HepG2 (cell line): ENCODE measurements at regions not wholly inside any gene's neighbourhood (a gene's known extent, or its start where the extent isn't known, plus 50 kb on each side); places are given as distances from the start of the nearest gene placed in this dataset.

ENCODE experiments used
- ARID5B ChIP-seq: IDR thresholded peaks from 2 replicates; pipeline ENCODE4 v1.4.0; 2020; ENCODE audit warnings: mild to moderate bottlenecking, missing genetic modification reagents
- ARNTL ChIP-seq: sonication (generic); formaldehyde crosslinking; IDR thresholded peaks from 2 replicates; pipeline ENCODE4 v1.4.0; 2020; ENCODE audit warnings: mild to moderate bottlenecking, missing genetic modification reagents
- EHMT2 ChIP-seq: fragments of 200-600 bp; sonication (generic); IDR thresholded peaks from 2 replicates; pipeline ENCODE4 v1.7.0; 2017; ENCODE audit warnings: antibody characterized with exemption, low read depth, low read length, borderline replicate concordance
- FOXO1 ChIP-seq: sonication (generic); formaldehyde crosslinking; IDR thresholded peaks from 2 replicates; pipeline ENCODE4 v1.4.0; 2020; ENCODE audit warnings: missing genetic modification reagents
- HOXA9 ChIP-seq: sonication (generic); formaldehyde crosslinking; IDR thresholded peaks from 2 replicates; pipeline ENCODE4 v1.8.1; 2022; ENCODE audit warnings: missing genetic modification reagents, mild to moderate bottlenecking, moderate library complexity, borderline replicate concordance
- IRF2 ChIP-seq: IDR thresholded peaks from 2 replicates; pipeline ENCODE4 v1.6.1; 2018; ENCODE audit warnings: missing genetic modification reagents, missing compliant biosample characterization
- KLF12 ChIP-seq: sonication (generic); formaldehyde crosslinking; IDR thresholded peaks from 2 replicates; pipeline ENCODE4 v1.4.0; 2020; ENCODE audit warnings: missing genetic modification reagents, borderline replicate concordance
- MAFF ChIP-seq: IDR thresholded peaks from 2 replicates; pipeline ENCODE4 v1.6.1; 2011; ENCODE audit warnings: low read depth, low read length, improper control_type of control experiment
- MBNL3 ChIP-seq: fragments of 250-450 bp; sonication (Bioruptor Pico); conservative IDR thresholded peaks from 2 replicates; pipeline ENCODE4 v1.8.0; 2022; ENCODE audit warnings: mild to moderate bottlenecking, inconsistent platforms
- MIXL1 ChIP-seq: IDR thresholded peaks from 2 replicates; pipeline ENCODE4 v1.6.1; 2016
- MYNN ChIP-seq: sonication (generic); formaldehyde crosslinking; IDR thresholded peaks from 2 replicates; pipeline ENCODE4 v1.4.0; 2020; ENCODE audit warnings: mild to moderate bottlenecking, low read depth, missing genetic modification reagents
- ONECUT2 ChIP-seq: sonication (generic); formaldehyde crosslinking; IDR thresholded peaks from 2 replicates; pipeline ENCODE4 v1.4.0; 2020; ENCODE audit warnings: missing genetic modification reagents
- PAXIP1 ChIP-seq: sonication (generic); formaldehyde crosslinking; conservative IDR thresholded peaks from 2 replicates; pipeline ENCODE4 v1.4.0; 2020; ENCODE audit warnings: mild to moderate bottlenecking, missing genetic modification reagents, moderate library complexity
- RXRB ChIP-seq: IDR thresholded peaks from 2 replicates; pipeline ENCODE4 v1.6.1; 2016; ENCODE audit warnings: borderline replicate concordance, missing genetic modification reagents, missing compliant biosample characterization
- SAP130 ChIP-seq: IDR thresholded peaks from 2 replicates; pipeline ENCODE4 v1.6.1; 2016; ENCODE audit warnings: low read depth
- SKIL ChIP-seq: sonication (generic); formaldehyde crosslinking; IDR thresholded peaks from 2 replicates; pipeline ENCODE4 v1.8.0; 2022; ENCODE audit warnings: missing genetic modification reagents, mild to moderate bottlenecking, moderate library complexity, borderline replicate concordance
- TCF7L2 ChIP-seq: IDR thresholded peaks from 2 replicates; pipeline ENCODE4 v1.6.1; 2011; ENCODE audit warnings: mild to moderate bottlenecking, low read depth, low read length, moderate library complexity
- ZNF136 ChIP-seq: sonication (generic); formaldehyde crosslinking; IDR thresholded peaks from 2 replicates; pipeline ENCODE4 v1.8.1; 2022; ENCODE audit warnings: low read depth, mild to moderate bottlenecking, moderate library complexity, missing genetic modification reagents
- ZNF207 ChIP-seq: fragments of 450-650 bp; IDR thresholded peaks from 2 replicates; pipeline ENCODE4 v1.6.1; 2016; ENCODE audit warnings: antibody characterized with exemption, borderline replicate concordance
- ZNF234 ChIP-seq: sonication (generic); formaldehyde crosslinking; conservative IDR thresholded peaks from 2 replicates; pipeline ENCODE4 v1.5.1; 2020; ENCODE audit warnings: mild to moderate bottlenecking, missing genetic modification reagents
- ZNF329 ChIP-seq: sonication (generic); formaldehyde crosslinking; IDR thresholded peaks from 2 replicates; pipeline ENCODE4 v1.9.0; 2021; ENCODE audit warnings: low read depth, mild to moderate bottlenecking, missing genetic modification reagents
- ZNF777 ChIP-seq: sonication (generic); formaldehyde crosslinking; IDR thresholded peaks from 2 replicates; pipeline ENCODE4 v1.4.0; 2020; ENCODE audit warnings: missing genetic modification reagents
- ZSCAN30 ChIP-seq: sonication (generic); formaldehyde crosslinking; IDR thresholded peaks from 2 replicates; pipeline ENCODE4 v1.5.0; 2020; ENCODE audit warnings: mild to moderate bottlenecking, missing genetic modification reagents

GRCh38 chr3:40843208-40843624, 318.5 kb downstream of the ZNF621 start (continued):
- TF ChIP-seq ZNF329 (CRISPR knock-in tag) (no peak), RXRB (peak; percentile 85), PAXIP1 (peak; percentile 96), SAP130 (peak; percentile 54), TCF7L2 (peak; percentile 46; the same call in 1 of the 2 replicates), ZNF777 (CRISPR knock-in tag) (no peak), MBNL3 (CRISPR knock-in tag) (no peak), IRF2 (CRISPR knock-in tag) (peak; percentile 39; the same call in 1 of the 2 replicates), HOXA9 (CRISPR knock-in tag) (no peak), ZNF234 (CRISPR knock-in tag) (no peak), ARNTL (CRISPR knock-in tag) (0 out of 2 replicates have a peak, but pooled peaks have one; percentile 8), MAFF (no peak), MYNN (CRISPR knock-in tag) (no peak), ZNF136 (no peak; the same call in 1 of the 2 replicates), EHMT2 (no peak), KLF12 (CRISPR knock-in tag) (no peak), ZNF207 (no peak), SKIL (0 out of 2 replicates have a peak, but pooled peaks have one; percentile 26), ZSCAN30 (CRISPR knock-in tag) (no peak), MIXL1 (peak; percentile 88), ONECUT2 (peak; percentile 66), ARID5B (peak; percentile 93), FOXO1 (peak; percentile 86)
